ENCODE measurements at regions not wholly inside any gene's neighbourhood (a gene's known extent, or its start where the extent isn't known, plus 50 kb on each side); places are given as distances from the start of the nearest gene placed in this dataset.

GRCh38 chr20:40333591-40333990, 355.4 kb downstream of the MAFB start:
- no peaks in the 10 kb centered on the region for H3F3A ChIP-seq (ENCODE audit: low read depth)

GRCh38 chr20:40331807-40332560, 357.1 kb downstream of the MAFB start:
- H2AFZ ChIP-seq (ENCODE audit: low read length): no peak overlapping the region
- H3K27me3 ChIP-seq (ENCODE audit: insufficient read depth, low read length, poor library complexity, severe bottlenecking): no peaks in the 10 kb centered on the region
- no peaks in the 10 kb centered on the region for H3K9me3 ChIP-seq (ENCODE audit: insufficient read depth, low read depth, low read length)

More at GRCh38 chr20:40333591-40333990, 355.4 kb downstream of the MAFB start:
- H3K9me3 ChIP-seq (ENCODE audit: insufficient read depth, low read depth, low read length): no peaks in the 10 kb centered on the region
- H2AFZ ChIP-seq (ENCODE audit: low read length): no peak overlapping the region
- no peaks in the 10 kb centered on the region for H4K20me1 ChIP-seq (ENCODE audit: insufficient read depth, low read length, poor library complexity, severe bottlenecking)
- no peaks in the 10 kb centered on the region for H3K27me3 ChIP-seq (ENCODE audit: insufficient read depth, low read length, poor library complexity, severe bottlenecking)
- H3K9me2 ChIP-seq (replicated peaks; ENCODE audit: low read depth, low read length): no peaks in the 10 kb centered on the region
- TF ChIP-seq CTCF (conservative IDR thresholded peaks at IDR 0.05; ENCODE audit: low read length) (no peak), EZH2phosphoT487 (IDR thresholded peaks at IDR 0.05; ENCODE audit: borderline replicate concordance) (no peak)
- no peaks in the 10 kb centered on the region for H3K4me1 ChIP-seq (ENCODE audit: insufficient read depth, low read length, poor library complexity, severe bottlenecking)
- H3K36me3 ChIP-seq (ENCODE audit: insufficient read depth, low read length): no peaks in the 10 kb centered on the region
- H3K4me2 ChIP-seq (ENCODE audit: low read depth, low read length, poor library complexity, severe bottlenecking): no peak overlapping the region
- H3K79me2 ChIP-seq (ENCODE audit: insufficient read depth, low read length): no peaks in the 10 kb centered on the region
- no peak overlapping the region for H3K9ac ChIP-seq (ENCODE audit: low read depth, low read length, poor library complexity, severe bottlenecking)
- H3K4me3 ChIP-seq (ENCODE audit: low read length, poor library complexity, severe bottlenecking): no peak overlapping the region

GRCh38 chr20:40331249-40331648, 357.8 kb downstream of the MAFB start:
- no peaks in the 10 kb centered on the region for H3K9me3 ChIP-seq (ENCODE audit: insufficient read depth, low read depth, low read length)
- H3K4me1 ChIP-seq (ENCODE audit: insufficient read depth, low read length, poor library complexity, severe bottlenecking): no peaks in the 10 kb centered on the region
- H3K79me2 ChIP-seq (ENCODE audit: insufficient read depth, low read length): no peaks in the 10 kb centered on the region
- no peaks in the 10 kb centered on the region for H3F3A ChIP-seq (ENCODE audit: low read depth)
- H3K4me3 ChIP-seq (ENCODE audit: low read length, poor library complexity, severe bottlenecking): no peak overlapping the region
- no peaks in the 10 kb centered on the region for H3K27me3 ChIP-seq (ENCODE audit: insufficient read depth, low read length, poor library complexity, severe bottlenecking)
- no peak overlapping the region for H3K4me2 ChIP-seq (ENCODE audit: low read depth, low read length, poor library complexity, severe bottlenecking)
- no peaks in the 10 kb centered on the region for H3K36me3 ChIP-seq (ENCODE audit: insufficient read depth, low read length)
- no peaks in the 10 kb centered on the region for H3K9me2 ChIP-seq (replicated peaks; ENCODE audit: low read depth, low read length)
- H4K20me1 ChIP-seq (ENCODE audit: insufficient read depth, low read length, poor library complexity, severe bottlenecking): no peaks in the 10 kb centered on the region
- H2AFZ ChIP-seq (ENCODE audit: low read length): no peak overlapping the region
- no peak for TF ChIP-seq CTCF (conservative IDR thresholded peaks at IDR 0.05; ENCODE audit: low read length)
- TF ChIP-seq EZH2phosphoT487 (IDR thresholded peaks at IDR 0.05; ENCODE audit: borderline replicate concordance): no peak
- no peak overlapping the region for H3K9ac ChIP-seq (ENCODE audit: low read depth, low read length, poor library complexity, severe bottlenecking)

More at GRCh38 chr20:40331807-40332560, 357.1 kb downstream of the MAFB start:
- Histone ChIP-seq H3K4me2 (ENCODE audit: low read depth, low read length, poor library complexity, severe bottlenecking) (no peak overlapping the region), H3K4me3 (ENCODE audit: low read length, poor library complexity, severe bottlenecking) (no peak overlapping the region), H3K9ac (ENCODE audit: low read depth, low read length, poor library complexity, severe bottlenecking) (no peak overlapping the region), H3F3A (ENCODE audit: low read depth) (no peaks in the 10 kb centered on the region), H3K36me3 (ENCODE audit: insufficient read depth, low read length) (no peaks in the 10 kb centered on the region), H3K79me2 (ENCODE audit: insufficient read depth, low read length) (no peaks in the 10 kb centered on the region), H3K4me1 (ENCODE audit: insufficient read depth, low read length, poor library complexity, severe bottlenecking) (no peaks in the 10 kb centered on the region), H3K9me2 (replicated peaks; ENCODE audit: low read depth, low read length) (no peaks in the 10 kb centered on the region), H4K20me1 (ENCODE audit: insufficient read depth, low read length, poor library complexity, severe bottlenecking) (no peaks in the 10 kb centered on the region)
- TF ChIP-seq CTCF (conservative IDR thresholded peaks at IDR 0.05; ENCODE audit: low read length) (no peak), EZH2phosphoT487 (IDR thresholded peaks at IDR 0.05; ENCODE audit: borderline replicate concordance) (no peak)
